KMS-11 (cell line): ENCODE measurements at regions not wholly inside any gene's neighbourhood (a gene's known extent, or its start where the extent isn't known, plus 50 kb on each side); places are given as distances from the start of the nearest gene placed in this dataset.

Experiments
- H2AFZ ChIP-seq: fragments of 200-600 bp; sonication (generic); 2 replicates; pipeline ENCODE4 v1.6.1; 2016; ENCODE audit warnings: antibody characterized with exemption, mixed run types, low read depth
- H3K27ac ChIP-seq: fragments of 200-600 bp; sonication (generic); 2 replicates; pipeline ENCODE4 v1.6.1; 2016; ENCODE audit warnings: mild to moderate bottlenecking, mixed run types
- H3K27me3 ChIP-seq: fragments of 200-600 bp; sonication (generic); 2 replicates; pipeline ENCODE4 v1.6.1; 2017; ENCODE audit warnings: mild to moderate bottlenecking, low read depth, mixed run types, moderate library complexity; ENCODE audit not compliant: insufficient read depth
- H3K36me3 ChIP-seq: fragments of 200-600 bp; sonication (generic); 2 replicates; pipeline ENCODE4 v1.6.1; 2017; ENCODE audit warnings: mild to moderate bottlenecking, mixed run types; ENCODE audit not compliant: insufficient read depth
- H3K4me1 ChIP-seq: fragments of 200-600 bp; sonication (generic); 2 replicates; pipeline ENCODE4 v1.6.1; 2016; ENCODE audit warnings: mild to moderate bottlenecking, low read depth, mixed run types; ENCODE audit not compliant: poor library complexity, severe bottlenecking
- H3K4me2 ChIP-seq: fragments of 200-600 bp; sonication (generic); 2 replicates; pipeline ENCODE4 v1.7.0; 2016; ENCODE audit warnings: mild to moderate bottlenecking, mixed run types
- H3K4me3 ChIP-seq: fragments of 200-600 bp; sonication (generic); IDR thresholded peaks from 2 replicates; pipeline ENCODE4 v1.6.1; 2017; ENCODE audit warnings: low read depth, low read length, mixed read lengths; ENCODE audit not compliant: insufficient read depth
- H3K79me2 ChIP-seq: fragments of 200-600 bp; sonication (generic); 2 replicates; pipeline ENCODE4 v1.6.1; 2016; ENCODE audit warnings: low read depth, mixed run types; ENCODE audit not compliant: insufficient read depth
- H3K9ac ChIP-seq: fragments of 200-600 bp; sonication (generic); 2 replicates; pipeline ENCODE4 v1.6.1; 2016; ENCODE audit warnings: mild to moderate bottlenecking, mixed run types
- H4K20me1 ChIP-seq: fragments of 200-600 bp; sonication (generic); 2 replicates; pipeline ENCODE4 v1.6.1; 2016; ENCODE audit warnings: mild to moderate bottlenecking, mixed run types; ENCODE audit not compliant: insufficient read depth
- TF ChIP-seq, protein P1 (sequence below): fragments of 200-600 bp; sonication (generic); conservative IDR thresholded peaks from 2 replicates; pipeline ENCODE4 v1.6.1; 2017; ENCODE audit warnings: low read depth, mild to moderate bottlenecking, antibody characterized with exemption, low read length, moderate library complexity, mixed read lengths

GRCh38 chr7:377080-378040 lies 87.4 kb downstream of the FOXL3 start:
- no peak overlapping the region for H2AFZ ChIP-seq
- no peak overlapping the region for H3K4me3 ChIP-seq
- no peaks in the 10 kb centered on the region for H3K79me2 ChIP-seq
- no peak overlapping the region for H3K9ac ChIP-seq
- H3K27me3 ChIP-seq, result peaks cover 44% of the 10 kb centered on the region
- TF ChIP-seq, protein P1, sequence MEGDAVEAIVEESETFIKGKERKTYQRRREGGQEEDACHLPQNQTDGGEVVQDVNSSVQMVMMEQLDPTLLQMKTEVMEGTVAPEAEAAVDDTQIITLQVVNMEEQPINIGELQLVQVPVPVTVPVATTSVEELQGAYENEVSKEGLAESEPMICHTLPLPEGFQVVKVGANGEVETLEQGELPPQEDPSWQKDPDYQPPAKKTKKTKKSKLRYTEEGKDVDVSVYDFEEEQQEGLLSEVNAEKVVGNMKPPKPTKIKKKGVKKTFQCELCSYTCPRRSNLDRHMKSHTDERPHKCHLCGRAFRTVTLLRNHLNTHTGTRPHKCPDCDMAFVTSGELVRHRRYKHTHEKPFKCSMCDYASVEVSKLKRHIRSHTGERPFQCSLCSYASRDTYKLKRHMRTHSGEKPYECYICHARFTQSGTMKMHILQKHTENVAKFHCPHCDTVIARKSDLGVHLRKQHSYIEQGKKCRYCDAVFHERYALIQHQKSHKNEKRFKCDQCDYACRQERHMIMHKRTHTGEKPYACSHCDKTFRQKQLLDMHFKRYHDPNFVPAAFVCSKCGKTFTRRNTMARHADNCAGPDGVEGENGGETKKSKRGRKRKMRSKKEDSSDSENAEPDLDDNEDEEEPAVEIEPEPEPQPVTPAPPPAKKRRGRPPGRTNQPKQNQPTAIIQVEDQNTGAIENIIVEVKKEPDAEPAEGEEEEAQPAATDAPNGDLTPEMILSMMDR, result no peak
- no peak overlapping the region for H3K27ac ChIP-seq
- H4K20me1 ChIP-seq, result no peaks in the 10 kb centered on the region
- H3K36me3 ChIP-seq, result no peaks in the 10 kb centered on the region
- H3K4me2 ChIP-seq, result no peak overlapping the region
- H3K4me1 ChIP-seq, result no peaks in the 10 kb centered on the region

- TF ChIP-seq, protein P1, result no peak
- no peak overlapping the region for H2AFZ ChIP-seq
- H3K27ac ChIP-seq, result no peak overlapping the region
Observed at GRCh38 chr7:378041-378420, 88.1 kb downstream of the FOXL3 start.

DNA sequence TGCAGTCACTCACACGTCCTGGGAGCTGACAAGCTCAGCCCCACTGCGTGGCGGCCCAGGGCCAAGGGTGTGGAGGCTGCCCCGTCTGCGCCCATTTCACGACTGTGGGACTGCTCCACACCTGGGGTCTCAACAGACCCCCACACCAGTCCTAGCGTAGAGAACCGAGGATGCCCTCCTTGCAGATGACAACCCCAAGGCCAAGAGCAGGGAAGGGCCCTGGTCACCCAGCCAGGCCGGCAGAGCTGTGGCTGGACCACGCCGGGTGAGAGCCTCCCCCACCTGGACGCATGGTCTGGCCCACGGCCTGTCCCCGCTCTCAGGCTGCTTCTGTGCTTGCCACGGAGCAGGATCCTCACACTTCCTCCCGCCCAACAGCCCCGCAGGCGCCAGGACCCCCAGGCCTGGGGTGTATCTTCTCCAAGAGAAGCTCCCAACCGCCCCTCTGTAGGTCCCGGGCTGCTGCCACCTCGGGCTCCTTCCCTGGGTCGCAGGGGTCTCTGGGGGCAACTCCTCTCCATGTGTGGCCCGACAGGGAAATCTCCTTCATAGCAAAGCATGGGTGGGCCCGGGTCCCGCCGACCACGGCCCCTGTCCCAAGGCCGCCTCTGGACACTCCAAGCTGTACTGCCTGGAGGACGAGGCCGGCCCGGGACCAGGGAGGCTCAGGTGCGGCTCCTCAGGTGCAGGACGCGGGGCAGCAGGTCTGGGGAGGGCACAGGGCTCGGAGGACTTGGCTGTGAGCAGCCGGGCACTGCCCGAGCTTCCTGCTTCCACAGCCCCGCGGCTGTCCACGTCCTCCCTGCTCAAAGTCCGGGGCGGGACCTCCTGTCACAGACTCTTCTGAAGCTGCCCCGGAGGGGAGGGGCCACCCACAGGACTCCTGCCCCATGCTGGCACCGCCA lies 88.8 kb downstream of the FOXL3 start:
- H3K79me2 ChIP-seq, result no peaks in the 10 kb centered on the region
- H4K20me1 ChIP-seq, result no peaks in the 10 kb centered on the region
- H3K4me3 ChIP-seq, result no peak overlapping the region
- no peak overlapping the region for H2AFZ ChIP-seq
- TF ChIP-seq, protein P1, result no peak
- H3K4me2 ChIP-seq, result no peak overlapping the region
- H3K27ac ChIP-seq, result no peak overlapping the region
- H3K36me3 ChIP-seq, result no peaks in the 10 kb centered on the region
- no peaks in the 10 kb centered on the region for H3K4me1 ChIP-seq
- no peak overlapping the region for H3K9ac ChIP-seq
- H3K27me3 ChIP-seq, result peaks cover 36% of the 10 kb centered on the region

More at GRCh38 chr7:378041-378420, 88.1 kb downstream of the FOXL3 start:
- Histone ChIP-seq H3K79me2 (no peaks in the 10 kb centered on the region), H4K20me1 (no peaks in the 10 kb centered on the region), H3K9ac (no peak overlapping the region), H3K27me3 (peaks cover 39% of the 10 kb centered on the region), H3K36me3 (no peaks in the 10 kb centered on the region), H3K4me3 (no peak overlapping the region), H3K4me2 (no peak overlapping the region), H3K4me1 (no peaks in the 10 kb centered on the region)

- H3K27me3 ChIP-seq, result peaks cover 36% of the 10 kb centered on the region
- H3K27ac ChIP-seq, result no peak overlapping the region
- no peak overlapping the region for H2AFZ ChIP-seq
- TF ChIP-seq, protein P1, result no peak
- H3K4me2 ChIP-seq, result no peak overlapping the region
- H3K9ac ChIP-seq, result no peak overlapping the region
- no peak overlapping the region for H3K4me3 ChIP-seq
- no peaks in the 10 kb centered on the region for H3K4me1 ChIP-seq
- H3K79me2 ChIP-seq, result no peaks in the 10 kb centered on the region
- H4K20me1 ChIP-seq, result no peaks in the 10 kb centered on the region
- no peaks in the 10 kb centered on the region for H3K36me3 ChIP-seq
Observed at GRCh38 chr7:379456-380138, 89.6 kb downstream of the FOXL3 start.
